HCT116 (cell line): ENCODE measurements at regions not wholly inside any gene's neighbourhood (a gene's known extent, or its start where the extent isn't known, plus 50 kb on each side); places are given as distances from the start of the nearest gene placed in this dataset.

Experiments
- ATAC-seq: fragments of 200-7000 bp; cut with Tn5 transposase; 2 replicates; pipeline ENCODE4 v1.9.1; 2020; ENCODE audit warnings: mild to moderate bottlenecking, moderate library complexity
- BruUV-seq: library from RNA; stranded (reverse); fragments of 400-500 nt; replicated peaks from 2 replicates; lab custom pipeline; 2021; lab: Mats Ljungman, UMichigan
- CTCF ChIA-PET: fragments of 300-600 bp; sonication (Branson Sonifier 250); formaldehyde crosslinking; loops from one replicate; lab custom pipeline; 2021; ENCODE audit warnings: antibody characterized with exemption; lab: Charles Lee
- POLR2A ChIA-PET: fragments of 300-600, 350-600 bp; sonication (Branson Sonifier 250); formaldehyde crosslinking; loops from one replicate; lab custom pipeline; 2021; ENCODE audit warnings: antibody characterized with exemption; lab: Charles Lee
- RAD21 ChIA-PET, 2 experiments: fragments of 300-600 bp; sonication (Branson Sonifier 250); formaldehyde crosslinking; loops; one replicate each; lab custom pipeline; 2023; ENCODE audit warnings: low total read pairs in 2 of 2; ENCODE audit not compliant: uncharacterized antibody in 2 of 2, unreplicated experiment in 2 of 2, low non-redundant PET in 1 of 2; lab: Charles Lee
- DNase-seq: peaks from one replicate; pipeline ENCODE4 v3.0.0-alpha.2; 2010; ENCODE audit warnings: low read depth, low spot score
- H2AFZ ChIP-seq: fragments of 200-600 bp; shearing (Covaris generic), sonication (generic); 2 replicates; pipeline ENCODE4 v1.6.1; 2017; ENCODE audit warnings: low read depth, mixed run types, mixed read lengths, antibody characterized with exemption, low read length; ENCODE audit not compliant: poor library complexity, severe bottlenecking
- H3K27ac ChIP-seq: 2 replicates; pipeline ENCODE4 v1.5.1; 2012; ENCODE audit warnings: low read depth, low read length
- H3K27me3 ChIP-seq: fragments of 200-600 bp; sonication (generic); 2 replicates; pipeline ENCODE4 v1.6.1; 2016; ENCODE audit warnings: mixed run types, low read length, mixed read lengths; ENCODE audit not compliant: insufficient read depth
- H3K36me3 ChIP-seq, 2 experiments: fragments of 200-500 bp in 1 of 2; fragments of 200-600 bp in 1 of 2; sonication (Bioruptor generic) in 1 of 2; sonication (generic) in 1 of 2; 2 replicates each; pipeline versions ENCODE4 v1.5.1 to v1.6.1; 2014 to 2016; ENCODE audit warnings: low read length in 2 of 2, inconsistent platforms in 1 of 2, mixed read lengths in 1 of 2, mixed run types in 1 of 2; ENCODE audit not compliant: insufficient read depth in 2 of 2, control insufficient read depth in 1 of 2
- H3K4me1 ChIP-seq, 2 experiments: fragments of 200-600 bp in 1 of 2; sonication (generic) in 1 of 2; 2 replicates each; pipeline versions ENCODE4 v1.5.1 to v1.6.1; 2012 to 2017; ENCODE audit warnings: low read length in 2 of 2, inconsistent platforms in 1 of 2, mild to moderate bottlenecking in 1 of 2, mixed read lengths in 1 of 2, mixed run types in 1 of 2, moderate library complexity in 1 of 2; ENCODE audit not compliant: insufficient read depth in 2 of 2, control insufficient read depth in 1 of 2
- H3K4me2 ChIP-seq: fragments of 200-600 bp; sonication (generic); 2 replicates; pipeline ENCODE4 v1.6.1; 2017; ENCODE audit warnings: mixed run types, low read length, mixed read lengths
- H3K4me3 ChIP-seq, 2 experiments: fragments of 200-600 bp in 1 of 2; sonication (generic) in 1 of 2; replicated peaks in 1 of 2; 2 replicates each; pipeline ENCODE4 v1.5.1; 2011 to 2016; ENCODE audit warnings: low read length in 2 of 2, control low read depth in 1 of 2, low read depth in 1 of 2, mild to moderate bottlenecking in 1 of 2, mixed read lengths in 1 of 2, mixed run types in 1 of 2
- H3K79me2 ChIP-seq: fragments of 200-600 bp; sonication (generic); 2 replicates; pipeline ENCODE4 v1.6.1; 2017; ENCODE audit warnings: mild to moderate bottlenecking, mixed run types, low read length, moderate library complexity, mixed read lengths; ENCODE audit not compliant: insufficient read depth
- H3K9ac ChIP-seq: fragments of 200-600 bp; sonication (generic); 2 replicates; pipeline ENCODE4 v1.6.1; 2016; ENCODE audit warnings: low read length, mixed read lengths
- H3K9me2 ChIP-seq: fragments of 200-600 bp; sonication (generic), shearing (Covaris generic); 2 replicates; pipeline ENCODE4 v1.6.1; 2017; ENCODE audit warnings: mixed run types, mild to moderate bottlenecking, moderate library complexity; ENCODE audit not compliant: insufficient read depth
- H3K9me3 ChIP-seq, 2 experiments: fragments of 200-500 bp in 1 of 2; fragments of 200-600 bp in 1 of 2; sonication (Bioruptor generic) in 1 of 2; sonication (generic) in 1 of 2; 2 replicates each; pipeline ENCODE4 v1.6.1; 2014 to 2017; ENCODE audit warnings: low read length in 2 of 2, mixed read lengths in 2 of 2, inconsistent platforms in 1 of 2, low read depth in 1 of 2, mild to moderate bottlenecking in 1 of 2, mixed run types in 1 of 2, moderate library complexity in 1 of 2; ENCODE audit not compliant: control insufficient read depth in 1 of 2, insufficient read depth in 1 of 2
- H4K20me1 ChIP-seq: fragments of 200-600 bp; sonication (generic), shearing (Covaris generic); 2 replicates; pipeline ENCODE4 v1.6.1; 2017; ENCODE audit warnings: mixed run types, mild to moderate bottlenecking, moderate library complexity; ENCODE audit not compliant: insufficient read depth
- CBX3 ChIP-seq: IDR thresholded peaks from 2 replicates; pipeline ENCODE4 v1.6.1; 2012; ENCODE audit warnings: low read depth
- CEBPB ChIP-seq: IDR thresholded peaks from 2 replicates; pipeline ENCODE4 v1.6.1; 2012; ENCODE audit warnings: low read depth
- EZH2phosphoT487 ChIP-seq: fragments of 200-600 bp; IDR thresholded peaks from 2 replicates; pipeline ENCODE4 v1.6.1; 2018; ENCODE audit warnings: antibody characterized with exemption, borderline replicate concordance
- POLR2A ChIP-seq: IDR thresholded peaks from 2 replicates; pipeline ENCODE4 v1.7.0; 2011; ENCODE audit warnings: borderline replicate concordance; ENCODE audit not compliant: insufficient read depth, insufficient read length; ENCODE audit errors: extremely low read depth
- RAD21 ChIP-seq: IDR thresholded peaks from 2 replicates; pipeline ENCODE4 v1.6.1; 2012; ENCODE audit warnings: low read depth, mild to moderate bottlenecking
- SIN3A ChIP-seq: IDR thresholded peaks from 2 replicates; pipeline ENCODE4 v1.6.1; 2012; ENCODE audit warnings: low read depth
- SP1 ChIP-seq: IDR thresholded peaks from 2 replicates; pipeline ENCODE4 v1.6.1; 2012; ENCODE audit warnings: low read depth
- SRF ChIP-seq: IDR thresholded peaks from 2 replicates; pipeline ENCODE4 v1.6.1; 2012; ENCODE audit warnings: low read depth
- TCF7L2 ChIP-seq: IDR thresholded peaks from 2 replicates; pipeline ENCODE4 v1.7.0; 2011; ENCODE audit warnings: borderline replicate concordance, inconsistent platforms; ENCODE audit not compliant: insufficient read depth, insufficient read length; ENCODE audit errors: extremely low read depth
- ZFX ChIP-seq: fragments of 450-650 bp; IDR thresholded peaks from 2 replicates; pipeline ENCODE4 v1.6.1; 2017
- ZNF274 ChIP-seq: fragments of 200-500 bp; sonication (Bioruptor generic); IDR thresholded peaks from 2 replicates; pipeline ENCODE4 v1.6.1; 2014; ENCODE audit warnings: mild to moderate bottlenecking, low read depth, low read length, inconsistent platforms
- intact Hi-C: fragments of 100-400 bp; cut with micrococcal nuclease; formaldehyde crosslinking; loops from 2 replicates; pipeline ENCODE4 v1.10.0; 2022
- TF ChIP-seq, protein P1 (sequence below): IDR thresholded peaks from 2 replicates; pipeline ENCODE4 v1.6.1; 2012; ENCODE audit warnings: low read depth
- TF ChIP-seq, protein P2 (sequence below), 3 experiments: fragments of 200-600 bp in 1 of 3; sonication (generic) in 1 of 3; IDR thresholded peaks in 2 of 3; conservative IDR thresholded peaks in 1 of 3; 2 replicates each; pipeline ENCODE4 v1.5.1; 2012 to 2017; ENCODE audit warnings: low read depth in 2 of 3, low read length in 2 of 3, antibody characterized with exemption in 1 of 3, borderline replicate concordance in 1 of 3, control low read depth in 1 of 3, mild to moderate bottlenecking in 1 of 3, mixed read lengths in 1 of 3, mixed run types in 1 of 3, moderate library complexity in 1 of 3; ENCODE audit not compliant: insufficient read depth in 1 of 3
- TF ChIP-seq, protein P3 (sequence below): IDR thresholded peaks from 2 replicates; pipeline ENCODE4 v1.6.1; 2011; ENCODE audit warnings: mild to moderate bottlenecking, low read length, moderate library complexity; ENCODE audit not compliant: insufficient replicate concordance; ENCODE audit errors: extremely low read depth
- TF ChIP-seq, protein P4 (sequence below): IDR thresholded peaks from 2 replicates; pipeline ENCODE4 v1.6.1; 2012

DNA sequence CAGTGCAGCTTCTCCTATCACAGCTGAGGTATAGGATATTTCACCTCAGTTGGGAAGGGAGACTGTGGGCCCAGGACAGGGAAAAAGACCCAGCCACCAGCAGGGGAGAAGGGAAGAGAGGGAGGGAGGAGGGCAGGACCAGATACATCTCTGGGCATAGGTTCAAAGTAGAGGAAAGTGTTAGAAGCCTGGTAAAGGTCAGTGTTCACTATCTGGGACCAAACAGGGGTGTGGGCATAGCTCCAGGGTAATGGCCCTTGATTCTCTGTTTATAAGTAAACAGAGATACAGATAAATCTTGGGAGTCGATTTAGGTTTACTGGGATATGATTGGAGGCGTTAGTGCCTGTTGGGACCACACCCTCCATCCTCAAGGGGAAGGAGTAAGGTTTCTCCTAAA is 266.2 kb downstream of the LRFN2 start:
- H3K4me3 ChIP-seq, result no peak overlapping the region
- H3K4me1 ChIP-seq, result no peaks in the 10 kb centered on the region
- no peaks in the 10 kb centered on the region for H3K79me2 ChIP-seq
- no peaks in the 10 kb centered on the region for H4K20me1 ChIP-seq
- ChIA-PET CTCF (no interaction called here), RAD21 (no interaction called here), POLR2A (no interaction called here)
- no peaks in the 10 kb centered on the region for H3K9me2 ChIP-seq
- H3K27me3 ChIP-seq, result peaks cover 68% of the 10 kb centered on the region
- H3K4me2 ChIP-seq, result no peak overlapping the region
- no peaks in the 10 kb centered on the region for H3K9me3 ChIP-seq
- no peak overlapping the region for H3K9ac ChIP-seq
- no peak overlapping the region for H3K27ac ChIP-seq
- DNase-seq, result no peak
- no peak overlapping the region for H2AFZ ChIP-seq
- no TSS peak for BruUV-seq
- H3K36me3 ChIP-seq, result no peaks in the 10 kb centered on the region
- TF ChIP-seq POLR2A (no peak), RAD21 (no peak), ZNF274 (no peak), ZFX (no peak), CBX3 (no peak), EZH2phosphoT487 (no peak), SIN3A (no peak), TCF7L2 (no peak), CEBPB (no peak), SP1 (no peak), SRF (no peak)
- TF ChIP-seq, protein P1, sequence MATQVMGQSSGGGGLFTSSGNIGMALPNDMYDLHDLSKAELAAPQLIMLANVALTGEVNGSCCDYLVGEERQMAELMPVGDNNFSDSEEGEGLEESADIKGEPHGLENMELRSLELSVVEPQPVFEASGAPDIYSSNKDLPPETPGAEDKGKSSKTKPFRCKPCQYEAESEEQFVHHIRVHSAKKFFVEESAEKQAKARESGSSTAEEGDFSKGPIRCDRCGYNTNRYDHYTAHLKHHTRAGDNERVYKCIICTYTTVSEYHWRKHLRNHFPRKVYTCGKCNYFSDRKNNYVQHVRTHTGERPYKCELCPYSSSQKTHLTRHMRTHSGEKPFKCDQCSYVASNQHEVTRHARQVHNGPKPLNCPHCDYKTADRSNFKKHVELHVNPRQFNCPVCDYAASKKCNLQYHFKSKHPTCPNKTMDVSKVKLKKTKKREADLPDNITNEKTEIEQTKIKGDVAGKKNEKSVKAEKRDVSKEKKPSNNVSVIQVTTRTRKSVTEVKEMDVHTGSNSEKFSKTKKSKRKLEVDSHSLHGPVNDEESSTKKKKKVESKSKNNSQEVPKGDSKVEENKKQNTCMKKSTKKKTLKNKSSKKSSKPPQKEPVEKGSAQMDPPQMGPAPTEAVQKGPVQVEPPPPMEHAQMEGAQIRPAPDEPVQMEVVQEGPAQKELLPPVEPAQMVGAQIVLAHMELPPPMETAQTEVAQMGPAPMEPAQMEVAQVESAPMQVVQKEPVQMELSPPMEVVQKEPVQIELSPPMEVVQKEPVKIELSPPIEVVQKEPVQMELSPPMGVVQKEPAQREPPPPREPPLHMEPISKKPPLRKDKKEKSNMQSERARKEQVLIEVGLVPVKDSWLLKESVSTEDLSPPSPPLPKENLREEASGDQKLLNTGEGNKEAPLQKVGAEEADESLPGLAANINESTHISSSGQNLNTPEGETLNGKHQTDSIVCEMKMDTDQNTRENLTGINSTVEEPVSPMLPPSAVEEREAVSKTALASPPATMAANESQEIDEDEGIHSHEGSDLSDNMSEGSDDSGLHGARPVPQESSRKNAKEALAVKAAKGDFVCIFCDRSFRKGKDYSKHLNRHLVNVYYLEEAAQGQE, result no peak
- TF ChIP-seq, protein P2, sequence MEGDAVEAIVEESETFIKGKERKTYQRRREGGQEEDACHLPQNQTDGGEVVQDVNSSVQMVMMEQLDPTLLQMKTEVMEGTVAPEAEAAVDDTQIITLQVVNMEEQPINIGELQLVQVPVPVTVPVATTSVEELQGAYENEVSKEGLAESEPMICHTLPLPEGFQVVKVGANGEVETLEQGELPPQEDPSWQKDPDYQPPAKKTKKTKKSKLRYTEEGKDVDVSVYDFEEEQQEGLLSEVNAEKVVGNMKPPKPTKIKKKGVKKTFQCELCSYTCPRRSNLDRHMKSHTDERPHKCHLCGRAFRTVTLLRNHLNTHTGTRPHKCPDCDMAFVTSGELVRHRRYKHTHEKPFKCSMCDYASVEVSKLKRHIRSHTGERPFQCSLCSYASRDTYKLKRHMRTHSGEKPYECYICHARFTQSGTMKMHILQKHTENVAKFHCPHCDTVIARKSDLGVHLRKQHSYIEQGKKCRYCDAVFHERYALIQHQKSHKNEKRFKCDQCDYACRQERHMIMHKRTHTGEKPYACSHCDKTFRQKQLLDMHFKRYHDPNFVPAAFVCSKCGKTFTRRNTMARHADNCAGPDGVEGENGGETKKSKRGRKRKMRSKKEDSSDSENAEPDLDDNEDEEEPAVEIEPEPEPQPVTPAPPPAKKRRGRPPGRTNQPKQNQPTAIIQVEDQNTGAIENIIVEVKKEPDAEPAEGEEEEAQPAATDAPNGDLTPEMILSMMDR (IDR thresholded peaks at IDR 0.05 in 2 of 3, conservative IDR thresholded peaks at IDR 0.05 in 1 of 3; ENCODE audit: borderline replicate concordance in 1 of 3, insufficient read depth in 1 of 3, low read depth in 2 of 3, low read length in 2 of 3), result no peak
- TF ChIP-seq, protein P3, sequence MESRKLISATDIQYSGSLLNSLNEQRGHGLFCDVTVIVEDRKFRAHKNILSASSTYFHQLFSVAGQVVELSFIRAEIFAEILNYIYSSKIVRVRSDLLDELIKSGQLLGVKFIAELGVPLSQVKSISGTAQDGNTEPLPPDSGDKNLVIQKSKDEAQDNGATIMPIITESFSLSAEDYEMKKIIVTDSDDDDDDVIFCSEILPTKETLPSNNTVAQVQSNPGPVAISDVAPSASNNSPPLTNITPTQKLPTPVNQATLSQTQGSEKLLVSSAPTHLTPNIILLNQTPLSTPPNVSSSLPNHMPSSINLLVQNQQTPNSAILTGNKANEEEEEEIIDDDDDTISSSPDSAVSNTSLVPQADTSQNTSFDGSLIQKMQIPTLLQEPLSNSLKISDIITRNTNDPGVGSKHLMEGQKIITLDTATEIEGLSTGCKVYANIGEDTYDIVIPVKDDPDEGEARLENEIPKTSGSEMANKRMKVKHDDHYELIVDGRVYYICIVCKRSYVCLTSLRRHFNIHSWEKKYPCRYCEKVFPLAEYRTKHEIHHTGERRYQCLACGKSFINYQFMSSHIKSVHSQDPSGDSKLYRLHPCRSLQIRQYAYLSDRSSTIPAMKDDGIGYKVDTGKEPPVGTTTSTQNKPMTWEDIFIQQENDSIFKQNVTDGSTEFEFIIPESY, result no peak
- TF ChIP-seq, protein P4, sequence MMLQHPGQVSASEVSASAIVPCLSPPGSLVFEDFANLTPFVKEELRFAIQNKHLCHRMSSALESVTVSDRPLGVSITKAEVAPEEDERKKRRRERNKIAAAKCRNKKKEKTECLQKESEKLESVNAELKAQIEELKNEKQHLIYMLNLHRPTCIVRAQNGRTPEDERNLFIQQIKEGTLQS, result no peak
- intact Hi-C loops, result no loop called here
- ATAC-seq, result no peak
